ENCODE measurements at regions not wholly inside any gene's neighbourhood (a gene's known extent, or its start where the extent isn't known, plus 50 kb on each side); places are given as distances from the start of the nearest gene placed in this dataset.

GRCh38 chr13:111789011-111789410 is 277.9 kb upstream of the SOX1 start:
- ChIA-PET CTCF (interaction anchor here (0.5 kb wide), 1 partner anchor 132 kb away, joined by 3 read pairs; no protein-coding TSS in a partner anchor), POLR2A (interaction anchor here (0.6 kb wide), 1 partner anchor 228 kb away, joined by 4 read pairs; no protein-coding TSS in a partner anchor)
- intact Hi-C loops (cut with micrococcal nuclease) = no loop called here
- DNase-seq (ENCODE audit: unreplicated experiment) = no peak
- Mint-ChIP-seq H3K27me3 (ENCODE audit: insufficient read depth, unreplicated experiment) (no peaks in the 10 kb centered on the region), H3K9me3 (ENCODE audit: unreplicated experiment) (peaks cover 6% of the 10 kb centered on the region), H3K4me1 (ENCODE audit: insufficient read depth, unreplicated experiment) (no peaks in the 10 kb centered on the region), H3K36me3 (ENCODE audit: insufficient read depth, unreplicated experiment) (no peaks in the 10 kb centered on the region), H3K27ac (ENCODE audit: low read depth, unreplicated experiment) (no peak overlapping the region), H3K4me3 (ENCODE audit: unreplicated experiment) (no peak overlapping the region)
- TF ChIP-seq, protein P1, sequence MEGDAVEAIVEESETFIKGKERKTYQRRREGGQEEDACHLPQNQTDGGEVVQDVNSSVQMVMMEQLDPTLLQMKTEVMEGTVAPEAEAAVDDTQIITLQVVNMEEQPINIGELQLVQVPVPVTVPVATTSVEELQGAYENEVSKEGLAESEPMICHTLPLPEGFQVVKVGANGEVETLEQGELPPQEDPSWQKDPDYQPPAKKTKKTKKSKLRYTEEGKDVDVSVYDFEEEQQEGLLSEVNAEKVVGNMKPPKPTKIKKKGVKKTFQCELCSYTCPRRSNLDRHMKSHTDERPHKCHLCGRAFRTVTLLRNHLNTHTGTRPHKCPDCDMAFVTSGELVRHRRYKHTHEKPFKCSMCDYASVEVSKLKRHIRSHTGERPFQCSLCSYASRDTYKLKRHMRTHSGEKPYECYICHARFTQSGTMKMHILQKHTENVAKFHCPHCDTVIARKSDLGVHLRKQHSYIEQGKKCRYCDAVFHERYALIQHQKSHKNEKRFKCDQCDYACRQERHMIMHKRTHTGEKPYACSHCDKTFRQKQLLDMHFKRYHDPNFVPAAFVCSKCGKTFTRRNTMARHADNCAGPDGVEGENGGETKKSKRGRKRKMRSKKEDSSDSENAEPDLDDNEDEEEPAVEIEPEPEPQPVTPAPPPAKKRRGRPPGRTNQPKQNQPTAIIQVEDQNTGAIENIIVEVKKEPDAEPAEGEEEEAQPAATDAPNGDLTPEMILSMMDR (IDR thresholded peaks at IDR 0.05; ENCODE audit: unreplicated experiment) = no peak
- no TSS peak for BruUV-seq (replicated peaks)

- H3K36me3 Mint-ChIP-seq (ENCODE audit: insufficient read depth, unreplicated experiment) = no peaks in the 10 kb centered on the region
- H3K27me3 Mint-ChIP-seq (ENCODE audit: insufficient read depth, unreplicated experiment) = no peaks in the 10 kb centered on the region
- DNase-seq (ENCODE audit: unreplicated experiment) = no peak
- POLR2A ChIA-PET = no interaction called here
- intact Hi-C loops (cut with micrococcal nuclease) = no loop called here
- no TSS peak for BruUV-seq (replicated peaks)
- no peaks in the 10 kb centered on the region for H3K4me1 Mint-ChIP-seq (ENCODE audit: insufficient read depth, unreplicated experiment)
- CTCF ChIA-PET = interaction anchor here (0.5 kb wide), 1 partner anchor 132 kb away, joined by 3 read pairs; no protein-coding TSS in a partner anchor
- H3K9me3 Mint-ChIP-seq (ENCODE audit: unreplicated experiment) = peaks cover 6% of the 10 kb centered on the region
- no peak overlapping the region for H3K27ac Mint-ChIP-seq (ENCODE audit: low read depth, unreplicated experiment)
- TF ChIP-seq, protein P1 (IDR thresholded peaks at IDR 0.05; ENCODE audit: unreplicated experiment) = no peak
- no peak overlapping the region for H3K4me3 Mint-ChIP-seq (ENCODE audit: unreplicated experiment)
Observed at GRCh38 chr13:111789420-111789819, 277.5 kb upstream of the SOX1 start.

DNA sequence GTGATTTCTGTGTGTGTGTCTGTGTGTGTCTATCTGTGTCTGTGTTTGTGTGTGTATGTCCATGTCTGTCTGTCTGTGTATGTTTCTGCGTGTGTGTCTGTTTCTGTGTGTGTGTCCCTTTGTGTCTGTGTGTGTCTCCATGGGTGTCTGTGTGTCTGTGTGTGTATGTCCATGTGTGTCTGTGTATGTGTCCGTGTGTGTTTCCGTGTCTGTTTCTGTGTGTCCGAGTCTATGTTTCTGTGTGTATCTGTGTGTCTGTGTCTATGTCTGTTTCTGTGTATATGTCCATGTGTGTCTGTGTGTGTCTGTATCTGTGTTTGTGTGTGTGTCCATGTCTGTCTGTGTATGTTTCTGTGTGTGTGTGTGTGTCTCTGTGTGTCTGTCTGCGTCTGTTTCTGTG is 276.3 kb upstream of the SOX1 start:
- intact Hi-C loops (cut with micrococcal nuclease) = no loop called here
- no peak overlapping the region for H3K27ac Mint-ChIP-seq (ENCODE audit: low read depth, unreplicated experiment)
- TF ChIP-seq, protein P1 (IDR thresholded peaks at IDR 0.05; ENCODE audit: unreplicated experiment) = no peak
- POLR2A ChIA-PET = no interaction called here
- peaks cover 6% of the 10 kb centered on the region for H3K9me3 Mint-ChIP-seq (ENCODE audit: unreplicated experiment)
- CTCF ChIA-PET = no interaction called here
- no peak overlapping the region for H3K4me3 Mint-ChIP-seq (ENCODE audit: unreplicated experiment)
- no peaks in the 10 kb centered on the region for H3K36me3 Mint-ChIP-seq (ENCODE audit: insufficient read depth, unreplicated experiment)
- DNase-seq (ENCODE audit: unreplicated experiment) = no peak
- H3K4me1 Mint-ChIP-seq (ENCODE audit: insufficient read depth, unreplicated experiment) = no peaks in the 10 kb centered on the region
- no TSS peak for BruUV-seq (replicated peaks)
- no peaks in the 10 kb centered on the region for H3K27me3 Mint-ChIP-seq (ENCODE audit: insufficient read depth, unreplicated experiment)

DNA sequence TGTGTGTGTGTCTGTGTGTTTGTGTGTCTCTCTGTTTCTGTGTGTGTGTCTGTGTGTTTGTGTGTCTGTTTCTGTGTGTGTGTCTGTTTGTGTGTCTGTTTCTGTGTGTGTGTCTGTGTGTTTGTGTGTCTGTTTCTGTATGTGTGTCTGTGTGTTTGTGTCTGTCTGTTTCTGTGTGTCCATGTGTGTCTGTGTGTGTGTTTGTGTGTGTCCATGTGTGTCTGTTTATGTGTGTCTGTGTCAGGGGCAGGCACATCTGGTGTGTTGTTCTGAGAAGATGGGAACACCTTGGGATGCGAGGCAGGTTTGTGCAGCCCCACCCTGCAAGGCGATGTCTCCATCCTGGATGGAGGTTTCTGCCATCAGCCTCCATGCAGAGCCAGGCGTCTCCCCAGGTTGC is 275.8 kb upstream of the SOX1 start:
- Mint-ChIP-seq H3K4me1 (ENCODE audit: insufficient read depth, unreplicated experiment) (no peaks in the 10 kb centered on the region), H3K36me3 (ENCODE audit: insufficient read depth, unreplicated experiment) (no peaks in the 10 kb centered on the region), H3K27ac (ENCODE audit: low read depth, unreplicated experiment) (no peak overlapping the region), H3K27me3 (ENCODE audit: insufficient read depth, unreplicated experiment) (no peaks in the 10 kb centered on the region), H3K4me3 (ENCODE audit: unreplicated experiment) (no peak overlapping the region), H3K9me3 (ENCODE audit: unreplicated experiment) (peaks cover 6% of the 10 kb centered on the region)
- DNase-seq (ENCODE audit: unreplicated experiment) = no peak
- CTCF ChIA-PET = no interaction called here
- POLR2A ChIA-PET = no interaction called here
- TF ChIP-seq, protein P1 (IDR thresholded peaks at IDR 0.05; ENCODE audit: unreplicated experiment) = no peak
- no TSS peak for BruUV-seq (replicated peaks)
- intact Hi-C loops (cut with micrococcal nuclease) = no loop called here
